NCI-H345 (cell line): ENCODE measurements at regions not wholly inside any gene's neighbourhood (a gene's known extent, or its start where the extent isn't known, plus 50 kb on each side); places are given as distances from the start of the nearest gene placed in this dataset.

Source experiments
- DNase-seq: peaks from one replicate; lab custom pipeline; 2025; lab: John Stamatoyannopoulos, UW

- no peak for DNase-seq
Measured at GRCh38 chr2:111715987-111716904, 167.7 kb downstream of the ANAPC1 start.

GRCh38 chr2:111716905-111717775 is 166.9 kb downstream of the ANAPC1 start:
- no peak for DNase-seq
